Motor neuron (in vitro differentiated cells): ENCODE measurements at regions not wholly inside any gene's neighbourhood (a gene's known extent, or its start where the extent isn't known, plus 50 kb on each side); places are given as distances from the start of the nearest gene placed in this dataset.

Experiments used
- ATAC-seq, 8 experiments: fragments of 200-7000 bp; cut with Tn5 transposase; replicated peaks in 6 of 8; 2 replicates each; pipeline ENCODE4 v1.8.0; 2021; ENCODE audit warnings: mild to moderate bottlenecking in 8 of 8, moderate library complexity in 8 of 8
- H3K27ac ChIP-seq, 2 donors: fragments of 250-450 bp; sonication (Bioruptor Pico); 2 replicates each; pipeline ENCODE4 v1.9.0; 2021; ENCODE audit warnings: antibody characterized with exemption in 2 of 2, mild to moderate bottlenecking in 2 of 2, moderate library complexity in 1 of 2
- H3K4me1 ChIP-seq, 2 donors: fragments of 250-450 bp; sonication (Bioruptor Pico); replicated peaks in 1 of 2; 2 replicates each; pipeline ENCODE4 v1.6.1; 2021; ENCODE audit warnings: antibody characterized with exemption in 2 of 2, mild to moderate bottlenecking in 2 of 2, moderate library complexity in 1 of 2
- H3K4me3 ChIP-seq, 5 donors: fragments of 250-450 bp; sonication (Bioruptor Pico); 2 replicates each; pipeline ENCODE4 v1.9.0; 2021; ENCODE audit warnings: antibody characterized with exemption in 5 of 5, mild to moderate bottlenecking in 5 of 5, moderate library complexity in 4 of 5
- WGBS, 10 experiments: fragments of 450-650 bp; shearing (Covaris generic); methylation state at CpG; one replicate each; pipeline ENCODE4 v1.0.0; 2022; 5-methylcytosine and 5-hydroxymethylcytosine counted together
- in situ Hi-C, 9 experiments: fragments of 400-800 bp; cut with MboI; loops; one replicate each; pipeline ENCODE4 v1.15.0; 2021; ENCODE audit warnings: low sequenced_read_pairs in 9 of 9, low pct_unique_long_range_greater_than_20kb in 2 of 9; ENCODE audit not compliant: unreplicated experiment in 9 of 9

- ATAC-seq = no peak
- Histone ChIP-seq H3K4me1 (peaks cover 0 to 2% of the 10 kb centered on the region in 2 donors), H3K4me3 (no peak overlapping the region), H3K27ac (no peak overlapping the region)
- in situ Hi-C loops = no loop called here
- 40 to 100% (median 85%) methylated on average over 1 to 4 of the region's 4 CpGs; no CpG with 5 or more reads in 1 of the 10 experiments for WGBS, 10 experiments
These were observed 68.3 kb upstream of the NAV2 start for GRCh38 chr11:19644316-19644715.

GRCh38 chr11:19642185-19643158 is 70.2 kb upstream of the NAV2 start:
- Histone ChIP-seq H3K4me1 (no peaks in the 10 kb centered on the region), H3K4me3 (no peak overlapping the region), H3K27ac (no peak overlapping the region)
- ATAC-seq = peak in 1 of 8 experiments; percentile 51
- in situ Hi-C loops = no loop called here
- WGBS, 10 experiments = 0 to 100% (median 77%) methylated on average over 1 to 6 of the region's 6 CpGs; no CpG with 5 or more reads in 2 of the 10 experiments

- ATAC-seq = no peak
- 0 to 100% (median 85%) methylated on average over 1 to 5 of the region's 6 CpGs; no CpG with 5 or more reads in 2 of the 10 experiments for WGBS, 10 experiments
- Histone ChIP-seq H3K27ac (no peak overlapping the region), H3K4me3 (no peak overlapping the region), H3K4me1 (no peaks in the 10 kb centered on the region)
- in situ Hi-C loops = no loop called here
These were observed 73.0 kb upstream of the NAV2 start for GRCh38 chr11:19639603-19640105.

- ATAC-seq = no peak
- 25 to 100% (median 91%) methylated on average over 1 to 3 of the region's 3 CpGs; no CpG with 5 or more reads in 4 of the 10 experiments for WGBS, 10 experiments
- H3K27ac ChIP-seq = no peak overlapping the region
- no peaks in the 10 kb centered on the region for H3K4me1 ChIP-seq
- in situ Hi-C loops = no loop called here
- H3K4me3 ChIP-seq = no peak overlapping the region
These were observed 77.3 kb upstream of the NAV2 start for GRCh38 chr11:19635332-19635731.

DNA sequence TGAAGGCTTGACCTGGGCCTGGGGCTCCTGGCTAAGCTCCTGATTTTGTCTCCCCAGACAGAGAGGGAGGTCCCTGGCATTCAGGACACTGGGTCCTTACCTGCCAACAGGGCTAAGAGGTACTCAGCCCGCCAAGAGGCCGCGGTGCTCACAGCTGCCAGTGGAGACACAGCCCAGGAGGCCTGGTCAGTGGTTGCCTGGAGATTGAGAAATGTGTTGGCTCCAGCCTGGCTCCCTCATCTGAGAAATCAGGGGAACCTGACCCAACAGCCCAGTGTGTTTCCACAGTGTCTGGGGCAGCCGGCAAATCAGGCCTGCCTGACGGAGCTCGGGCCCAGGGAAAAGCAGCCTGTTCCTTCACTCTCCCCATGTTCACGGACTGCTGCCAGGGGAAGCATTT is 79.4 kb upstream of the NAV2 start:
- Histone ChIP-seq H3K4me1 (no peaks in the 10 kb centered on the region), H3K27ac (no peak overlapping the region), H3K4me3 (no peak overlapping the region)
- in situ Hi-C loops = no loop called here
- 60 to 100% (median 95%) methylated on average over 1 to 5 of the region's 7 CpGs; no CpG with 5 or more reads in 4 of the 10 experiments for WGBS, 10 experiments
- ATAC-seq = peak in 1 of 8 experiments; percentile 43

DNA sequence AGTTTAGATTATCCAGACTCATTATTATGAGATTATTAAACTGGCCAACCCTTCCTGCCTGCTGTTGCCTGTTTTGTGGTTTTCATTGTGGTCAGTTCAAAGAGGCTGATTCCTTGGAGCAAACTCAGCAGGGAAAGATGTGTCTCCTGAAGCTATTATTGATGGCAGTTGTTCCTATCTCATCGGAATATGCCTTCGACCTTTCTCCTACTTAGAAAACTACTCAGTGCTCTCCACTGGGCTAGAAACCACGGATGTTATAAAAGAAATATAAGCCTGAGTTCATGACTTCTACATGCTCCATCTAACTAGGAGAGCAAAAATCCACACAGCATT is 80.2 kb upstream of the NAV2 start:
- H3K27ac ChIP-seq = no peak overlapping the region
- peak in 1 of 8 experiments; percentile 20 for ATAC-seq
- H3K4me3 ChIP-seq = no peak overlapping the region
- in situ Hi-C loops = no loop called here
- no peaks in the 10 kb centered on the region for H3K4me1 ChIP-seq
- WGBS, 10 experiments = 0 to 57% (median 19%) methylated on average over 2 to 3 of the region's 3 CpGs; no CpG with 5 or more reads in 4 of the 10 experiments

- in situ Hi-C loops = no loop called here
- Histone ChIP-seq H3K27ac (no peak overlapping the region), H3K4me3 (no peak overlapping the region), H3K4me1 (no peaks in the 10 kb centered on the region)
- WGBS, 10 experiments = 0 to 84% (median 43%) methylated on average over 1 to 8 of the region's 9 CpGs
- ATAC-seq = peak in 3 of 8 experiments; percentile 56 to 77 (median 64)
These were observed 80.7 kb upstream of the NAV2 start for GRCh38 chr11:19631712-19632498.

GRCh38 chr11:19628018-19628417 is 84.6 kb upstream of the NAV2 start:
- WGBS, 10 experiments = 0 to 95% (median 82%) methylated on average over 1 to 4 of the region's 5 CpGs; no CpG with 5 or more reads in 5 of the 10 experiments
- in situ Hi-C loops = no loop called here
- no peak overlapping the region for H3K4me3 ChIP-seq
- H3K4me1 ChIP-seq = no peaks in the 10 kb centered on the region
- H3K27ac ChIP-seq = no peak overlapping the region
- peak in 2 of 8 experiments; percentile 30 to 66 for ATAC-seq

DNA sequence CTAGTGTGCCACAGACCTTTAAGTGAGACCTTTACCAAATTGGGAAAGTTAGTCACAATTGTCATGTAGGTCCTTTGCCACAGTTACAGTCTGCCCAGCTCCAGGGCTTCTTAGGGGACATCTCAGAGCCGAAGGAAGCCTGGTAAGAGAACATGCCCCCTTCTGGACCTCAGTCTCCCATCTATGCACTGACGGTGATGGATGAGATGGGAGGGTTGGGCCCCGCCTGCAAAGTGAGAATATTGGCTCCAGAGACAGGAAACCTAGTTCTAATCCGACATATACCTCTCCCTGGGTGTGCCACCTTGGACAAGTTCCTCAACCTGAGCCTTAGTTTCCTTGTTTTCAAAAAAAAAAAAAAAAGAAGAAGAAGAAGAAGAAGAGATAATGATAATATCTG is 85.1 kb upstream of the NAV2 start:
- in situ Hi-C loops = no loop called here
- no peak for ATAC-seq
- no peak overlapping the region for H3K27ac ChIP-seq
- H3K4me1 ChIP-seq = no peaks in the 10 kb centered on the region
- no peak overlapping the region for H3K4me3 ChIP-seq
- 0 to 92% (median 67%) methylated on average over 1 to 4 of the region's 4 CpGs; no CpG with 5 or more reads in 3 of the 10 experiments for WGBS, 10 experiments

DNA sequence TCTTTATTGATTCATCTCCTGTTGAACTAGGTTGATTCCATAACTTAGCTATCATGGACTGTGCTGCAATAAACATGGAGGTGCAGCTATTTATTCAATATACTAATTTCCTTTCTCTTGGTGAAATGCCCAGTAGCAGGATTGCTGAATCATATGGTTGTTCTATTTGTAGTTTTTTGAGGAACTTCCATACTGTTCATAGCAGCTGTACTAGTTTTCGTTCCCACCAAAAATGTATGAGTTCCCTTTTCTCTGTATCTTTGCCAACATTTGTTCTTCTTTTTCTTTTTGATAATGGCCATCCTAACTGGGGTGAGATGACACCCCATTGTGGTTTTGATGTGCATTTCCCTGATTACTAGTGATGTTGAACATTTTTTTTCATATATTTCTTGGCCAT is 87.2 kb upstream of the NAV2 start:
- in situ Hi-C loops = no loop called here
- 54 to 100% (median 80%) methylated on average over 1 of the region's 1 CpG; no CpG with 5 or more reads in 1 of the 10 experiments for WGBS, 10 experiments
- Histone ChIP-seq H3K4me3 (no peak overlapping the region), H3K27ac (no peak overlapping the region), H3K4me1 (no peaks in the 10 kb centered on the region)
- no peak for ATAC-seq

DNA sequence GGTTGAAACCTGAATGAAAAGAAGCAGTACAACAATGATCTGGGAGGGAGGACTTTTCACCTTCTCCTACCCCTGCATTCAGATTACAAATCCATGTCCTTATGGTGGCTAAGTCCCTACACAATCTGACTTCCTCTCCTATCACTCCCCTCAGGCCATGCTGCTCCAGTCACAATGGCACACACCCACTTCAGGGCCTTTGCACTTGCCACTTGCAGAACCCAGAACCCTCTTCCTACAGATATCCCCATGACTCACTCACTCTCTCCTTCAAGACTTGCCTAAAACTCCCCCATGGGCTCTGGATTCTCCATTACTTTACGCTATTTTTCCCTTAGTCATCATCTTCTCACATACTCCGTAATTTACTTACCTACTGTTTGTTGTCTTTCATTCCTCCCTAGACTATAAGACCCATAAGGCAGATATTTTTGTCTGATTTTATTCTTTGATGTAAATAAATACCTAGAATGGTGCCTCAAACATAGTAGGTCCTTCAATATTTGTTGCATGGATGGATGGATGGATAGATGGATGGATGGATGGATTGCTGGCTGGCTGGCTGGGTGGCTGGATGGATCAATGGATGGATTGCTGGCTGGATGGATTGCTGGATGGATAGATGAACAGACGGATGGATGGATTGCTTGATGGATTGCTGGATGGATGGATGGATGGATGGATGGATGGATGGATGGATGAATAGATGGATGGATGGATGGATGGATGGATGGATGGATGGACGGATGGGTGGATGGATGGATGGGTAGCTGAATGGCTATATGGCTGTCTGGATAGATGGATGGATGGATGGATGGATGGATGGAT is 94.7 kb upstream of the NAV2 start:
- Histone ChIP-seq H3K27ac (no peak overlapping the region), H3K4me1 (peaks cover 9 to 12% of the 10 kb centered on the region in 2 donors), H3K4me3 (no peak overlapping the region)
- in situ Hi-C loops = no loop called here
- whole genome bisulfite sequencing, 10 experiments = 47 to 100% (median 69%) methylated on average over 1 to 3 of the region's 4 CpGs; no CpG with 5 or more reads in 2 of the 10 experiments
- ATAC-seq = no peak

DNA sequence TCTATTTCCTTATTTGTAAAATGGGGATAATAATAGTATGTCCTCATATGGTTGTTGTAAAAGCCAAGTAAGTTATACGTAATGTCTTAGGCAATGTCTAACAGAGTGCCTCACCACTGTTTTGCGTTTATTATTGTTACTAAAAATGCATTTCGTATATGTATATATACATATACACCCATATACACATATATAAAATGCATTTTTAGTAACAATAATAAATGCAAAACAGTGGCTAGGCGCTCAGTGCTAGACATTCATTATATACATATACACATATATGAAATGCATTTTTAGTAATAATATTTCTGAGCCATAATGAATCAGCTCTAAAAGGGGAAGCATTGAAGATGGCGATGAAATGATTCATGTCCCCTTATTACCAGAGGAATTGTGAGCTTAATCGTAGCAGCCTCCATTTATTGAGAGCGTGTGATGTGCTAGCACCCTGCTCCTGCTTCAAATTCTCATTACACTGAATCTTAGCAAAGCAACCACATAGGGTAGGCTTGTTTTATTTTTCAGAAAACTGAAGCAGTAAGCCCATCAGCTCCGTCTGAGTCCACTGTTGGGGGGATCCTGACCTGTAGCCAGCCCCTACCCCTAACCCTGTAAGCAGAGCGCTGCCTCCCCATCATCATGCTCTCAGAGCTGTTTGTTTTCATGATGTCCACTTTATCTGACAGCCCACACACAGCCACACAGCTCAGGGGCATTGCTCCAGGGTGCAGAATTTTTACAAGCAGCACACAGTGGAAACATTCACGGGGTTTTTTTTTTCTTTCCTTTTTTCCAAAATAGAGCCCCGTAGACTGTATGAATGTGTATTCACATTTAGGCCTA is 97.1 kb upstream of the NAV2 start:
- peak overlapping the region; percentile 30 to 85 for H3K27ac ChIP-seq
- in situ Hi-C loops = no loop called here
- H3K4me3 ChIP-seq = no peak overlapping the region
- 0 to 79% (median 66%) methylated on average over 1 to 9 of the region's 11 CpGs for WGBS, 10 experiments
- peaks cover 9 to 12% of the 10 kb centered on the region in 2 donors for H3K4me1 ChIP-seq
- peak in 6 of 8 experiments; percentile 36 to 92 (median 60) for ATAC-seq
